Stimulated activated CD8-positive, alpha-beta memory T cell treated with anti-CD3 and anti-CD28 coated beads, Interleukin-7, amount 100 ng/mL, for 1 hour (primary cell): ENCODE measurements at regions not wholly inside any gene's neighbourhood (a gene's known extent, or its start where the extent isn't known, plus 50 kb on each side); places are given as distances from the start of the nearest gene placed in this dataset.
"Not testable (repeated sequence)": the region's sequence is repeated elsewhere in the genome, so short reads cannot be mapped to it uniquely, and the experiment has no call there.

ENCODE experiments used
- DNase-seq, 2 donors: peaks; one replicate each; pipeline ENCODE4 v3.0.0-alpha.2; 2020; ENCODE audit warnings: low read depth in 2 of 2

DNA sequence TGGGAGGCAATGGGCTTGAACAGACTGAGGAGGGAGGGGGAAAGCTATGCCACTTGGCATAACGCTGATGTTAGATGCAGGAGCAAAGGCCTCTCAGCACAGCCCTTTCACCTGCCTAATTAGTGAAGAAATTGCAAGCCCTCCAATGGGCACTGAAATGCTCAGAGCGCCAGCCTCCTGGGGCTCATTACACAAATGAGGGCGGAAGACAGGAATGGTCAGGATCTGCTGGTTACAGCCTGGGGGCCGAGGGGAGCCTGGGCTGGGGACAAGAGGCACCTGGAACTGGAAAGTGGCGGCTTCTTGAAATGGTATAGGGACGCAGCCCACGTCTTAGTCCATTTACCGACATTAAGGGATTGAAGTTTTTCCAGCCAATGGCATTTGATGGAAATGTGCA is 50.2 kb upstream of the PLET1 start:
- no peak for DNase-seq

DNA sequence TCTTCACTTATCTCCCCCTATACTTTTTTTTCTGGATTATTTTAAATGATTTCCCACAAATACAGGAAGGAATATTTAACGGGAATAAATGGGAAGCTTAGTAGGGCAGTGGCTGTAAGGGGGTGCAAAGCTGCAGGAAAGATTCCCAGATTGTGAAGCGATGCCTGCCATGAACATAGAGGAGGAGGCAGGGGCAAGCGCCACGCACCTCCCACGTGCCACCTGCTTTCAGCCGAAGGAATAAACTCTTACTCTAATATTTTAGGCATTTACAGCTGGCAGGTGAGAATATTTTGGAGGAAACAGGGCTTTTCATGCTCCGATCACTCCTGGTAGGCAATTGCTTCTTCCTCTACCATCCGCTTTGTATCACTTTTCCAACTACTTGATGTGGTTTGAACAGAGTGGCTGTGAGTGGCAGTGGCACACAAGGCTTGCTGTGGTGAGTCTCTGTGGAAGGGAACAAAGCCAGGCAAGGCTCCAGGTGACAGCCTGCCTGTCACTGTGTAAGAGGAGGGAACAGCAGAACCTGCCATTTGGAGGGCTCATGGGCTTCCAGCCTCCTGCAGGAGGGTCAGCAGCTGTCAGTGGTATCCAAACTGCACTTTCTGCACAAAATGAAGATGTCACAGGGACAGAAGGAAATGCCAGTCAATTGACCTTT is 54.5 kb upstream of the PLET1 start:
- DNase-seq: no peak

DNA sequence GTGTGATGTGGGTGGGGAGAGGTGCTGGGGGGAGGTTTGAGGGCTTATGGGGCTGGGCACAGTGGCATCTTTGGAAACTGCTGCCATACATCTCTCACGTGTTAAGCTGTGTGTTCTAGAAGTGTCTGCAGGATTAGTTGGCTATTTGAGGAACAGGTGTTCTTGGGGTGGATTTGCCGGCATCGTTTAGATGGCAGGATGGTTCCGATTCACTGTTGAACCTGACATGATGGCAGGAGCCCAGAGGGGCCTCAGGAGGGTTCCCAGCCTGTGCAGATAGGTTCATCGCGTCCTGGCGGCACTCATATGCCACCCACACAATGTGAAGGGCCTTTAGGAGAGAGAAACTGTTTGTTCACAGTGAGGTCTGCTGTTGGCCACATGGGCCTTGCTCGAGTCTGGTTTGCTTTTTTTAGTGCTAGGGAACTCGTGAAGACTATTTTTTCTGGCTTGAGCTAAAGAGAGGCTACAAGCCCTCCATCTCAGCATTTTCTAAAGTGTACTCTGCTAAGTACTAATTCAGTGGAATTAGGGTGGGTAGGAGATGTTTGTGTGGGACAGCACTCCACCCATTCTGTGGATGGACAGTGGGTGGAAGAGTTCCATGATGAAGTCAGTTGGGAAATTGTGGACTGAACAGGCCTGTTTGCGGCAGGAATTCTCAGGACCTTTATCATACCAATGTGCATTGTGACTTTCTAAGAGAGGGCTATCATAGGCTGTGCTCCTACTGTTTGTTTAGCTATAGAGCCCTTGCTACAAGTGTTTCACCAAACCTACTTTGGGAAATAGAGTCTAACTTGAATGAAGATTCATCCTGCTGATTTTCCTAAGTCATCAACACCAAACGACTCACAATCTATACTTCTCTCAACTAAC is 55.4 kb upstream of the PLET1 start:
- no peak for DNase-seq

DNA sequence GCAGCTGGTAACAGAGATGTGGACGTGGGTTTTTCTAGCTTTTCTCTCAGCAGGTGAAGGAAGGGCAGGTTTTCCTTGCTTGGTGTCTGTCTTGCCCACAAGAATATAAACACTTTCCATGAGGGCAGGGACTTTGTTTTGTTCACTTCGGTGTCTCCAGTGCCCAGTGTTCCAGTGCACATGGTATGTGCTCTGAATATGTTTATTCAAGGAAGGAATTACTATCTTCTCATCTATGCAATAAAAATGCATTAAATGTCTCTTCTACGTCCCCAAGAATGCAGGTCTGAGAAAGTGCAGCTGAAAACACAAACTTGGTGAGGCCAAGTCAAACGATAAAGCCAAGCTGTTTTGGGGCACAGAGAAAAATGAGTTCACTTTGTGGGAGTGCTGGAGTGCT is 56.3 kb upstream of the PLET1 start:
- DNase-seq: no peak

- DNase-seq: no peak
Measured at GRCh38 chr11:112318184-112318591, 57.5 kb upstream of the PLET1 start.

DNA sequence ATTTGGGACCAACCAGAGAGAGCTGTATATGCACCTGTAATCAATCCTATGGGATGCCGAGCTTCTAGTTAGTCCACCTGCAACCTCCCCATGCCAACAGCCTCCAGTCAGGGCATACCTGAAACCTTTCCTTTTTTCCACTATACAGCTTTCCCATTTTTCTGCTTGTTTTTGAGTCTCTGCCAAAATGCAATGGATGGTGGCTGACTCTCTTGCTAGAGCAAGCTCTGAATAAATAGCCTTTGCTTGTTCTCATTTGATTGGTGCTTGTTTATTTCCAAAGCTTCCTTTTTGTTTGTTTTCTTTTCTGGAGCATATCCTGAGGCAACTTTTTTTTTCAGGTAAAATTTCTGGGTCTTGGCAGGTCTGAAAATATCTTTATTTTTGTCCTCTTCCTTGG is 58.0 kb upstream of the PLET1 start:
- DNase-seq: no peak

DNA sequence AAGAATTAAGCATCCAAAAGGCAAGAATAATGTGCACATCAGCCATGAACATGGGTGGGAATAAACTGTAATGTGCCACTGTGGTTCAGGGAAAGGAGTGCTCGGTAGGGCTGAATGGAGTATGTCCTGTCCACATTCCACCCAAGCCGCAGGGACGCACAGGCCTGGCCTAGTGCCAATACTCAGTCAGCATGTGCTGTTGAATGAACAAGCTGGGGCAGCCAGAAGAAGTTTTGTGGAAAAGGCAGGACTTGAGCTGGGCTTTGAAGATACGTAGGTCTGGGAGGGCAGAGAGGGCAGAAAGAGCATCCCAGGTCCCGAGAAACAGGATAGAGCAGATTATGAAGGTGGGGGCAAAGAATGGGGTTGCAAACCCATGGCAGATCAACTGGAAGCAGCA is 60.0 kb upstream of the PLET1 start:
- DNase-seq: no peak

GRCh38 chr11:112321501-112322172 is 61.0 kb upstream of the PLET1 start:
- no peak for DNase-seq

DNA sequence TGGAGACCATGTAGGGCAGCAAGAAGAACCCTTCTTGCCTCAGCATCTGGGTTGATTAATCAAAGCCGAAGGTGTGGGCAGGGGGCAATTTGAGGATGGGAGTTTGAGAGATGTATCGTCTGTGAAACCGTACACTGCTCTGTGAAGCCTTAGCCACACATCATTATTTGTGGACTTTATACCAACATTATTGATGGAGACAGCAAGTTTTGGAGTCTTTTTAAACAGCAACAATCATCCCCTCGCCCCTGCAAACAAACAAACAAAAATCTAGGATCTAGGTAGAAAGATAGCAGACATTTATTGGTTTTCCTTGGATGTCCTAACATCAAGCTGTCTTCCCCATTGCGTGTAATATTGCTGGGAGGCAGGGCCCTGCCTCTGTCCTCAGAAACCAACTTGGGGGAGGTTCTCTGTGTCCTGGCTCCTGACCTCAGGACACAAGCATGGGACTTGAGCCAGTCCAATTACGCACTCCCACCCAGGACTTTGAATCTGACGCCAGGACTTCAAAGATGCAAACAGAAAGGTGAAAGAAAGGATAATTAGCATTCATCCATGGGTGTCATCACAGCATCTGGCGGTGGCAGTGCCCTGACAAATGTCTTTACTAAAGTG is 61.6 kb upstream of the PLET1 start:
- no peak for DNase-seq

- no peak for DNase-seq
Measured at GRCh38 chr11:112334381-112334780, 73.7 kb upstream of the PLET1 start.

DNA sequence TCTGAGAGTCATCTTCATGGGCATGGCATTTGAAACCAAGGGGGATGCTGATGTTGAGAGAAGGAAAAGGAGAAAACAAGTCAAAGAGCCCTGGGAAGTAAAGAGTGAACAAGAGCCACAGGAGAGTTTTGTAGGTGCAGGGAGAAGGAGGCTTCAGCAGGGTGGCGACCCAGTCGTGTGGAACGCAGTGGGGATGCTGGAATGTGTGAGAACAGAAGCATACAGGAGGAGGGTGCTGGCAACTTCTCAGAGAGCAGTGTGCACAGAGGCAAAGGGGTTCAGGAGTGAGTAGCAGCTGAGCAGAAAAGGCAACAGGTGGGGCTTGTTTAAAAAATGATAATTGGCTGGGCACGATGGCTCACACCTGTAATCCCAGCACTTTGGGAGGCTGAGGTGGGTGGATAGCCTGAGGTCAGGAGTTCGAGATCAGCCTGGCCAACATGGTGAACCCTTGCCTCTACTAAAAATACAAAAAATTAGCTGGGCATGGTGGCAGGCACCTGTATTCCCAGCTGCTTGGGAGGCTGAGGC is 75.8 kb upstream of the PLET1 start:
- no peak for DNase-seq

- DNase-seq: no peak
Measured at GRCh38 chr11:112339566-112339965, 78.9 kb upstream of the PLET1 start.

- DNase-seq: no peak
Measured at GRCh38 chr11:112343368-112344039, 82.8 kb upstream of the PLET1 start.

DNA sequence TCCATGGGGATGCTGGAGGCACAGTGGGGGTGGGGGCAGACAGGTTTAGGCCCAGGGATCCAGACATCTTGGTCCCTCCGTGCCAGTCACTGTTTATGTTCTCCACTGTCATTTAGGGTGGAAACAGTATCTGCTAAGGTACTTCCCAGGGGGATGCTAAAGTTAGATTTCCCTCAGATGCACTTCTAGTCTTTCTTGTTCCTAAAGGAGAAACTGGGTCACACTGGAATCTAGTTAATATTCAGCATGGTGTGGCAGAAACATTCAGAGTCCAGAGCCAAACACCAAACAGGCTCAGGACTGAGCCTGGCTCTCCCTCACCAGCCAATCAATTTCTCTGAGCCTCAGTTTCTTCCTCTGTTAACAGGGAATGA is 83.4 kb upstream of the PLET1 start:
- DNase-seq: no peak

DNA sequence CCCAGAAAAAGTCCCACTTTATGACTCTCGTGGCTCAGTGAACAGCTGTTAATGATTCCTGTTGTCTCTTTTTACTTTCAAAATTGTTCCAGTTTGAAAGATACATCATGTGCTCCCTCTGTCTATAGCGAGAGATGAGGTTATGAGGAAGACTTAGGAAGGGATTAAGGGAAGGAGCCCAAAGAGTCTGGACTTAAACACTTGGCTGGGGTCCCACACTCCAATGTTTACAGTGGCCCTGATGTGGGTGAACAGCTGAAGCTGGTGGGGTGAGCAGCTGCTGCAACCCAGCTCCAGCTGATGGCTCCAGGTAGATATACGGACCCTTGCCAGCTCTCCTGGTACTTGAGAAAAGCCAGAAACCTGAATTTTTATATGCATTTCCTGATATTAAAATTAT is 84.5 kb upstream of the PLET1 start:
- DNase-seq: no peak

GRCh38 chr11:112345706-112346105 is 85.0 kb upstream of the PLET1 start:
- no peak for DNase-seq

GRCh38 chr11:112346586-112346985 is 85.9 kb upstream of the PLET1 start:
- no peak for DNase-seq

DNA sequence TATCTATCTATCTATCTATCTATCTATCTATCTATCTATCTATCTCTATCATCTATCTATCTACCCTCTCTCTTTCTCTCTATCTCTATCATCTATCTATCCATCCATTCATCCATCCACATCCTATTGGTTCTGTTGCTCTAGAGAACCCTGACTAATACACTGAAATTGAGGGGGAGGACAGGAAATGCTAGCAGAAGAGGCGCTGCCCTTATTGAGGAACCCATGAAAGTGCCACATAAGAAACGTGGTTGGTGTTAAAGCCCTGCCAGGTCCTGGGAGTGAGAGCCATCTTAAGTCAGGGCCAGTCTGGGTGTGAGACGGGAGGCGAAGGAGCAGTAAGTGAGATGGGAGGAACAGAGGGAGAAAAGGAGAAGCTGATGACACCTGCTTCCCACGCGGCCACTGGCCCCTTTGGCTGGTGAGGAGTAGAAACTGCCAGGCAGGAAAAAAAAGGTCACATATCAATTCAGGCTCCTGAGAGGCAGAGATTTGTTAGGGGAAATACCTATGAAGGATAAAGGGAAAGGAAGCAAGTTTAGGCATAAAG is 87.9 kb upstream of the PLET1 start:
- no peak for DNase-seq

GRCh38 chr11:112351423-112351822 is 90.8 kb upstream of the PLET1 start:
- not testable (repeated sequence) for DNase-seq

GRCh38 chr11:112352907-112353306 is 92.2 kb upstream of the PLET1 start:
- DNase-seq: no peak

DNA sequence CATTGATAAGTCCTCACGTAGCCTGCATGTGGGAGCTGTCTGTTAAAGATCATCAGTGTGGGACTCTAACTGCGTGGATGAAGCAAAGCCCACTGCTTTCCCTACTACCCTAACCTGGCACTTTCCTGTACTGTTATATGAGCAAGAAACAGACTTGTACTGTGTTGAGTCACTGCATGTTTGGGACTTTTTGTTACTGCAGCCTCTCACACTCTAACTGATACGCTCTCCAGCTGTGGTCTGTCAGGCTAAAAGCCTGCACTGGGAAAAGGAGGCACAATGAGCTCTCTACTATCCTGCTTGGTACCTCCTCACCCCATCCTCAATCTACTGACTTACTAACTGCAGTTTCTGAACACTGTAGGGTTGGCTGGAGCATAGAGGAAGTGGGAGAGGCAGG is 93.7 kb upstream of the PLET1 start:
- DNase-seq: no peak
